GM12878 (cell line): ENCODE measurements at regions not wholly inside any gene's neighbourhood (a gene's known extent, or its start where the extent isn't known, plus 50 kb on each side); places are given as distances from the start of the nearest gene placed in this dataset.

ENCODE experiments used
- ATAC-seq: fragments of 200-7000 bp; cut with Tn5 transposase; 3 replicates; pipeline ENCODE4 v1.9.1; 2020; ENCODE audit warnings: mild to moderate bottlenecking, moderate library complexity
- BruUV-seq: library from RNA; stranded (reverse); fragments of 400-500 nt; replicated peaks from 2 replicates; lab custom pipeline; 2021; lab: Mats Ljungman, UMichigan
- CTCF ChIA-PET: fragments of 300-600 bp; sonication (Branson Sonifier 250); formaldehyde crosslinking; extraction: SDS; loops from one replicate; lab custom pipeline; 2021; ENCODE audit warnings: inconsistent platforms; lab: Yijun Ruan, JAX
- POLR2A ChIA-PET: fragments of 350-600 bp; formaldehyde crosslinking; extraction: SDS; loops from one replicate; lab custom pipeline; 2021; ENCODE audit warnings: inconsistent platforms; lab: Charles Lee
- RAD21 ChIA-PET: fragments of 300-600 bp; sonication (Branson Sonifier 250); formaldehyde crosslinking; loops from one replicate; lab custom pipeline; 2023; ENCODE audit warnings: antibody characterized with exemption; ENCODE audit not compliant: unreplicated experiment; lab: Charles Lee
- SMC1A ChIA-PET: fragments of 300-600 bp; sonication (Branson Sonifier 250); formaldehyde crosslinking; loops from one replicate; lab custom pipeline; 2023; ENCODE audit not compliant: unreplicated experiment, uncharacterized antibody; lab: Charles Lee
- DNase-seq: peaks from one replicate; pipeline ENCODE4 v3.0.0-alpha.2; 2011; ENCODE audit warnings: low read depth, low spot score
- FAIRE-seq: peaks from 3 replicates; lab custom pipeline; 2011; peaks lifted over from hg19 to GRCh38; lab: Jason Lieb, UNC
- H2AFZ ChIP-seq: 2 replicates; pipeline ENCODE4 v1.6.0; 2011; ENCODE audit warnings: low read depth, low read length, control low read depth; ENCODE audit not compliant: control insufficient read depth
- H3K27ac ChIP-seq: 2 replicates; pipeline ENCODE4 v1.5.1; 2011; ENCODE audit warnings: control low read depth; ENCODE audit not compliant: control insufficient read depth, insufficient read depth
- H3K27me3 ChIP-seq, 2 experiments: replicated peaks in 1 of 2; 2 replicates each; pipeline versions ENCODE4 v1.6.0 to v1.6.1; 2011; ENCODE audit warnings: low read length in 1 of 2; ENCODE audit not compliant: control insufficient read depth in 2 of 2, insufficient read depth in 2 of 2
- H3K36me3 ChIP-seq, 2 experiments: 2 replicates each; pipeline ENCODE4 v1.5.1; 2011; ENCODE audit warnings: low read length in 1 of 2; ENCODE audit not compliant: control insufficient read depth in 2 of 2, insufficient read depth in 2 of 2
- H3K4me1 ChIP-seq: 2 replicates; pipeline ENCODE4 v1.6.1; 2011; ENCODE audit warnings: mild to moderate bottlenecking, low read length, moderate library complexity, mixed read lengths; ENCODE audit not compliant: control insufficient read depth, insufficient read depth
- H3K4me2 ChIP-seq: 2 replicates; pipeline ENCODE4 v1.6.0; 2011; ENCODE audit warnings: control low read depth; ENCODE audit not compliant: control insufficient read depth, insufficient read depth
- H3K4me3 ChIP-seq: fragments of 200-600 bp; sonication (generic); 2 replicates; pipeline ENCODE4 v1.5.1; 2016
- H3K79me2 ChIP-seq: 2 replicates; pipeline ENCODE4 v1.6.0; 2011; ENCODE audit warnings: low read length; ENCODE audit not compliant: control insufficient read depth, insufficient read depth
- H3K9ac ChIP-seq: 2 replicates; pipeline ENCODE4 v1.8.0; 2011; ENCODE audit warnings: low read length, control low read depth, mixed read lengths; ENCODE audit not compliant: control insufficient read depth, insufficient read depth
- H3K9me3 ChIP-seq: replicated peaks from 3 replicates; pipeline ENCODE4 v1.5.1; 2011; ENCODE audit warnings: mild to moderate bottlenecking, low read length; ENCODE audit not compliant: control insufficient read depth, insufficient read depth
- H4K20me1 ChIP-seq: 2 replicates; pipeline ENCODE4 v1.6.0; 2011; ENCODE audit not compliant: control insufficient read depth, insufficient read depth
- E2F8 ChIP-seq: fragments of 450-650 bp; IDR thresholded peaks from 2 replicates; pipeline ENCODE4 v1.6.1; 2018; ENCODE audit warnings: mild to moderate bottlenecking, low read depth, moderate library complexity; ENCODE audit not compliant: partially characterized antibody
- RELA ChIP-seq: fragments of 450-650 bp; IDR thresholded peaks from 2 replicates; pipeline ENCODE4 v1.8.0; 2014; ENCODE audit warnings: borderline replicate concordance; ENCODE audit not compliant: partially characterized antibody
- TCF12 ChIP-seq: IDR thresholded peaks from 2 replicates; pipeline ENCODE4 v1.6.1; 2011; ENCODE audit warnings: low read depth, mild to moderate bottlenecking, low read length
- WGBS: methylation state at CpG from one replicate; pipeline ENCODE4 v1.1.6; 2016; ENCODE audit warnings: low lambda C conversion rate; ENCODE audit not compliant: insufficient replicate concordance, insufficient coverage; ENCODE audit errors: missing lambda C conversion rate; 5-methylcytosine and 5-hydroxymethylcytosine counted together
- in situ Hi-C: fragments of 300-500 bp; cut with MboI; formaldehyde crosslinking; loops from 9 replicates; pipeline ENCODE4 v1.14.3; 2018; ENCODE audit warnings: mixed read lengths
- intact Hi-C: fragments of 100-400 bp; cut with micrococcal nuclease; formaldehyde crosslinking; loops from one replicate; pipeline ENCODE4 v1.14.2; 2022; ENCODE audit not compliant: unreplicated experiment

- TF ChIP-seq TCF12 (no peak), RELA (no peak), E2F8 (no peak)
- TF ChIP-seq, all 136 proteins: peak for 0
- peak overlapping the region; percentile 50 for H3K4me2 ChIP-seq
- no peaks in the 10 kb centered on the region for H3K36me3 ChIP-seq
- H3K4me3 ChIP-seq, result no peak overlapping the region; the same call in 1 of the 2 replicates
- no peak for DNase-seq
- SMC1A ChIA-PET, result interaction anchor here (0.8 to 4.7 kb wide), 17 partner anchors 9 to 836 kb away, joined by 3 to 61 read pairs (median 5); no protein-coding TSS in a partner anchor
- peaks cover 4% of the 10 kb centered on the region for H3K79me2 ChIP-seq
- FAIRE-seq, result no peak
- intact Hi-C loops (no loop called here), in situ Hi-C loops (no loop called here)
- RAD21 ChIA-PET, result interaction anchor here (0.9 to 2.6 kb wide), 19 partner anchors 8 to 836 kb away, joined by 3 to 15 read pairs (median 5); no protein-coding TSS in a partner anchor
- no peak overlapping the region; the same call in 1 of the 2 replicates for H3K9ac ChIP-seq
- H3K9me3 ChIP-seq, result no peaks in the 10 kb centered on the region; the same call in 2 of the 3 replicates
- POLR2A ChIA-PET, result interaction anchor here (0.9 to 2.8 kb wide), 9 partner anchors 9 to 137 kb away, joined by 3 to 8 read pairs (median 3); no protein-coding TSS in a partner anchor
- peak overlapping the region; percentile 55 for H2AFZ ChIP-seq
- no peaks in the 10 kb centered on the region for H3K4me1 ChIP-seq
- no peaks in the 10 kb centered on the region for H4K20me1 ChIP-seq
- ATAC-seq, result peak; percentile 59
- CTCF ChIA-PET, result interaction anchor here (0.8 to 5.3 kb wide), 25 partner anchors 9 to 836 kb away, joined by 3 to 56 read pairs (median 4); no protein-coding TSS in a partner anchor
- 100% methylated on average over 1 of the region's 1 CpG for WGBS
- no peaks in the 10 kb centered on the region for H3K27me3 ChIP-seq
- BruUV-seq, result no TSS peak
- peak overlapping the region; percentile 19; the same call in 1 of the 2 replicates for H3K27ac ChIP-seq
These were observed 125.6 kb upstream of the VPREB1 start for GRCh38 chr22:22118987-22119386.
